ENCODE measurements at regions not wholly inside any gene's neighbourhood (a gene's known extent, or its start where the extent isn't known, plus 50 kb on each side); places are given as distances from the start of the nearest gene placed in this dataset.

GRCh38 chr2:237268004-237268708 lies 145.8 kb downstream of the COL6A3 start:
- Histone ChIP-seq H3K36me3 (ENCODE audit: insufficient read depth, low read length) (no peaks in the 10 kb centered on the region), H3K9ac (ENCODE audit: low read length) (no peak overlapping the region), H3K27ac (ENCODE audit: low read depth, low read length) (no peak overlapping the region), H3K9me3 (ENCODE audit: low read length) (no peaks in the 10 kb centered on the region), H3K4me3 (ENCODE audit: low read depth in 1 of 2, low read length in 2 of 2) (no peak overlapping the region), H3K27me3 (ENCODE audit: control insufficient read depth in 1 of 2, insufficient read depth in 2 of 2, low read length in 2 of 2) (no peaks in the 10 kb centered on the region), H3K4me1 (ENCODE audit: insufficient read depth, low read length) (peaks cover 25% of the 10 kb centered on the region)

- H3K27me3 ChIP-seq (ENCODE audit: control insufficient read depth in 1 of 2, insufficient read depth in 2 of 2, low read length in 2 of 2), result no peaks in the 10 kb centered on the region
- H3K4me1 ChIP-seq (ENCODE audit: insufficient read depth, low read length), result peaks cover 25% of the 10 kb centered on the region
- no peak overlapping the region for H3K27ac ChIP-seq (ENCODE audit: low read depth, low read length)
- H3K9ac ChIP-seq (ENCODE audit: low read length), result no peak overlapping the region
- H3K9me3 ChIP-seq (ENCODE audit: low read length), result no peaks in the 10 kb centered on the region
- H3K4me3 ChIP-seq (ENCODE audit: low read depth in 1 of 2, low read length in 2 of 2), result peak overlapping the region in 1 of 2 donors; percentile 5
- H3K36me3 ChIP-seq (ENCODE audit: insufficient read depth, low read length), result no peaks in the 10 kb centered on the region
These were observed 144.7 kb downstream of the COL6A3 start for GRCh38 chr2:237269138-237269875.

GRCh38 chr2:237270520-237270919 lies 143.4 kb downstream of the COL6A3 start:
- peaks cover 25% of the 10 kb centered on the region for H3K4me1 ChIP-seq (ENCODE audit: insufficient read depth, low read length)
- no peaks in the 10 kb centered on the region for H3K9me3 ChIP-seq (ENCODE audit: low read length)
- no peaks in the 10 kb centered on the region for H3K27me3 ChIP-seq (ENCODE audit: control insufficient read depth in 1 of 2, insufficient read depth in 2 of 2, low read length in 2 of 2)
- no peak overlapping the region for H3K9ac ChIP-seq (ENCODE audit: low read length)
- no peaks in the 10 kb centered on the region for H3K36me3 ChIP-seq (ENCODE audit: insufficient read depth, low read length)
- no peak overlapping the region for H3K27ac ChIP-seq (ENCODE audit: low read depth, low read length)
- no peak overlapping the region for H3K4me3 ChIP-seq (ENCODE audit: low read depth in 1 of 2, low read length in 2 of 2)

DNA sequence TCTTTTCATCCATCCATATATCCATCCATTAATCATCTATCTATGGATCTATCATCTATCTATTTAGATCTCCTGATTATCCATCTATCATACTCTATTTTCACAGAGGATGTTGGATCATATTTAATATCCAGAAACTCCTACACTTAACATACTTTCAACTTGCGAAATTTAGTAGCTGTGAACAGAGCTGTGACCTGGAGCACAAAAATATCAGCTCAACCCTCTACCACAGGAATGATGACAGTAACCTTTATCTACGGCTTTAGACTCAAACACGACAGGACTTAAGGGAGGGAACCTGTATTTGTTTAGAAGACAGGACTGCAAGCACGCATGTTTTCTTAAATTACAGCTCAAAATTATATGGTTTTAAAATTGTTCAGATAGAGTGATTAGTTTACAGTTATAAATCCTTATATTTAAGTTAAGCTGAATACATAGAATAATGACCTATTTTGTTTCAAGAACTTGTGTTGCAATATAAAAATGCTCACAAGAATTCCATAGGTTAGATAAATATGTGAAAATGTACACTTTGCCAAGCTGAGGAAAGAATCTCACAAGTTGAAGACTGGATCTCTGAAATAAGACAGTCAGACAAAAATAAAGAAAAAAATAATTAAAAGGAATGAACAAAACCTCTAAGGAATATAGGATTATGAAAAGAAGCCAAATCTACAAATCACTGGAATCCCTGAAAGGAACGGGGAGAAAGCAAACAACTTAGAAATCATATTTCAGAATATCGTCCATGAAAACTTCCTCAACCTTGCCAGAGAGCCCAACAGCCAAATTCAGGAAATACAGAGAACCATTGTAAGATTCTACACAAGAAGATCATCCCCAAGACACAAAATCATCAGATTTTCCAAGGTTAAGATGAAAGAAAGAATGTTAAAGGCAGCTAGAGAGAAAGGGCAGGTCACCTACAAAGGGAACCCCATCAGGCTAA lies 142.0 kb downstream of the COL6A3 start:
- peaks cover 25% of the 10 kb centered on the region for H3K4me1 ChIP-seq (ENCODE audit: insufficient read depth, low read length)
- H3K27me3 ChIP-seq (ENCODE audit: control insufficient read depth in 1 of 2, insufficient read depth in 2 of 2, low read length in 2 of 2), result no peaks in the 10 kb centered on the region
- no peak overlapping the region for H3K9ac ChIP-seq (ENCODE audit: low read length)
- no peak overlapping the region for H3K27ac ChIP-seq (ENCODE audit: low read depth, low read length)
- no peaks in the 10 kb centered on the region for H3K9me3 ChIP-seq (ENCODE audit: low read length)
- H3K36me3 ChIP-seq (ENCODE audit: insufficient read depth, low read length), result no peaks in the 10 kb centered on the region
- no peak overlapping the region for H3K4me3 ChIP-seq (ENCODE audit: low read depth in 1 of 2, low read length in 2 of 2)
